ENCODE measurements at regions not wholly inside any gene's neighbourhood (a gene's known extent, or its start where the extent isn't known, plus 50 kb on each side); places are given as distances from the start of the nearest gene placed in this dataset.
"Not testable (repeated sequence)": the region's sequence is repeated elsewhere in the genome, so short reads cannot be mapped to it uniquely, and the experiment has no call there.

GRCh38 chr21:28114986-28115385 is 877.7 kb downstream of the LTN1 start:
- TF ChIP-seq CTCF (conservative IDR thresholded peaks at IDR 0.05; ENCODE audit: low read depth, low read length); EZH2 (IDR thresholded peaks at IDR 0.05; ENCODE audit: borderline replicate concordance, low read depth, low read length, poor library complexity, severe bottlenecking): not testable (repeated sequence)

Measured in A673 (cell line).